HEK293 (cell line): ENCODE measurements at regions not wholly inside any gene's neighbourhood (a gene's known extent, or its start where the extent isn't known, plus 50 kb on each side); places are given as distances from the start of the nearest gene placed in this dataset.

Source experiments
- CTCF ChIA-PET: fragments of 350-600 bp; formaldehyde crosslinking; extraction: SDS; loops from one replicate; lab custom pipeline; 2021; ENCODE audit warnings: antibody characterized with exemption; lab: Yijun Ruan, JAX
- POLR2A ChIA-PET: fragments of 300-600 bp; formaldehyde crosslinking; extraction: SDS; loops from one replicate; lab custom pipeline; 2020; ENCODE audit warnings: antibody characterized with exemption, inconsistent platforms; lab: Yijun Ruan, JAX
- H3K27ac ChIP-seq: fragments of 200-500 bp; sonication (Bioruptor generic); 2 replicates; pipeline ENCODE4 v1.5.1; 2014; ENCODE audit warnings: low read depth, low read length, control low read depth, inconsistent platforms; ENCODE audit errors: extremely low read depth
- H3K36me3 ChIP-seq, 2 experiments: fragments of 200-500 bp in 1 of 2; sonication (Bioruptor generic) in 1 of 2; 1 replicate in 1 of 2; 2 replicates in 1 of 2; pipeline ENCODE4 v1.5.1; 2014 to 2017; ENCODE audit warnings: inconsistent platforms in 2 of 2, low read length in 2 of 2; ENCODE audit not compliant: control insufficient read depth in 2 of 2, insufficient read depth in 1 of 2
- H3K4me1 ChIP-seq: fragments of 200-500 bp; sonication (Bioruptor generic); 2 replicates; pipeline ENCODE4 v1.5.1; 2014; ENCODE audit warnings: mild to moderate bottlenecking, low read length, inconsistent platforms; ENCODE audit not compliant: control insufficient read depth, insufficient read depth
- H3K4me3 ChIP-seq: 2 replicates; pipeline ENCODE4 v1.5.1; 2011; ENCODE audit warnings: low read depth, mild to moderate bottlenecking, control low read depth, low read length, moderate library complexity
- H3K9me3 ChIP-seq: fragments of 200-500 bp; sonication (Bioruptor generic); 2 replicates; pipeline ENCODE4 v1.5.1; 2014; ENCODE audit warnings: low read depth, low read length, inconsistent platforms; ENCODE audit not compliant: control insufficient read depth, insufficient read depth
- BCL11B ChIP-seq: fragments of 450-650 bp; formaldehyde crosslinking; IDR thresholded peaks from 2 replicates; pipeline ENCODE4 v1.5.1; 2016; ENCODE audit warnings: low read depth, missing biosample characterization, missing genetic modification characterization
- GLI4 ChIP-seq: fragments of 450-650 bp; formaldehyde crosslinking; IDR thresholded peaks from 2 replicates; pipeline ENCODE4 v1.5.1; 2016; ENCODE audit warnings: missing biosample characterization, missing genetic modification characterization
- HOXA7 ChIP-seq: sonication (generic); formaldehyde crosslinking; IDR thresholded peaks from 2 replicates; pipeline ENCODE4 v1.8.1; 2022; ENCODE audit warnings: missing genetic modification reagents, borderline replicate concordance
- KLF7 ChIP-seq: fragments of 450-650 bp; formaldehyde crosslinking; IDR thresholded peaks from 2 replicates; pipeline ENCODE4 v1.5.1; 2016; ENCODE audit warnings: missing biosample characterization, missing genetic modification characterization, borderline replicate concordance
- KLF9 ChIP-seq: fragments of 450-650 bp; formaldehyde crosslinking; IDR thresholded peaks from 2 replicates; pipeline ENCODE4 v1.5.1; 2016; ENCODE audit warnings: missing biosample characterization, missing genetic modification characterization, low read depth
- ZBTB11 ChIP-seq: fragments of 450-650 bp; formaldehyde crosslinking; conservative IDR thresholded peaks from 2 replicates; pipeline ENCODE4 v1.5.1; 2016; ENCODE audit warnings: low read depth, missing biosample characterization, missing genetic modification characterization
- ZBTB26 ChIP-seq: fragments of 450-650 bp; formaldehyde crosslinking; optimal IDR thresholded peaks from 2 replicates; pipeline ENCODE3; 2016; ENCODE audit warnings: missing biosample characterization, mild to moderate bottlenecking, missing genetic modification characterization
- ZBTB8A ChIP-seq: fragments of 450-650 bp; formaldehyde crosslinking; IDR thresholded peaks from 2 replicates; pipeline ENCODE4 v1.5.1; 2016; ENCODE audit warnings: missing biosample characterization, missing genetic modification characterization
- ZNF10 ChIP-seq: fragments of 450-650 bp; formaldehyde crosslinking; IDR thresholded peaks from 2 replicates; pipeline ENCODE4 v1.5.1; 2017; ENCODE audit warnings: missing biosample characterization, missing genetic modification characterization
- ZNF146 ChIP-seq: fragments of 450-650 bp; formaldehyde crosslinking; IDR thresholded peaks from 2 replicates; pipeline ENCODE4 v1.5.1; 2016; ENCODE audit warnings: missing biosample characterization, missing genetic modification characterization
- ZNF184 ChIP-seq: fragments of 450-650 bp; IDR thresholded peaks from 2 replicates; pipeline ENCODE4 v1.5.1; 2018; ENCODE audit warnings: missing biosample characterization, mild to moderate bottlenecking, missing genetic modification characterization
- ZNF19 ChIP-seq: fragments of 450-650 bp; formaldehyde crosslinking; IDR thresholded peaks from 2 replicates; pipeline ENCODE4; 2016; ENCODE audit warnings: missing biosample characterization, missing genetic modification characterization, low read depth
- ZNF302 ChIP-seq: fragments of 450-650 bp; formaldehyde crosslinking; IDR thresholded peaks from 2 replicates; pipeline ENCODE4 v1.5.1; 2016; ENCODE audit warnings: missing biosample characterization, missing genetic modification characterization, low read depth
- ZNF335 ChIP-seq: fragments of 450-650 bp; formaldehyde crosslinking; conservative IDR thresholded peaks from 2 replicates; pipeline ENCODE4 v1.5.1; 2016; ENCODE audit warnings: missing biosample characterization, missing genetic modification characterization
- ZNF488 ChIP-seq: fragments of 450-650 bp; formaldehyde crosslinking; IDR thresholded peaks from 2 replicates; pipeline ENCODE4 v1.5.1; 2016; ENCODE audit warnings: missing biosample characterization, missing genetic modification characterization
- ZNF513 ChIP-seq: fragments of 450-650 bp; IDR thresholded peaks from 2 replicates; pipeline ENCODE4 v1.5.1; 2018; ENCODE audit warnings: missing biosample characterization, missing genetic modification characterization
- ZNF596 ChIP-seq: fragments of 450-650 bp; IDR thresholded peaks from 2 replicates; pipeline ENCODE4 v1.5.0; 2018; ENCODE audit warnings: missing biosample characterization, mild to moderate bottlenecking, missing genetic modification characterization, moderate library complexity
- ZNF600 ChIP-seq: fragments of 450-650 bp; formaldehyde crosslinking; IDR thresholded peaks from 2 replicates; pipeline ENCODE4 v1.5.1; 2016; ENCODE audit warnings: missing biosample characterization, missing genetic modification characterization
- ZNF623 ChIP-seq: fragments of 450-650 bp; formaldehyde crosslinking; IDR thresholded peaks from 2 replicates; pipeline ENCODE4 v1.5.1; 2016; ENCODE audit warnings: missing biosample characterization, missing genetic modification characterization
- ZNF654 ChIP-seq: fragments of 450-650 bp; formaldehyde crosslinking; IDR thresholded peaks from 2 replicates; pipeline ENCODE4 v1.5.1; 2016; ENCODE audit warnings: low read depth, missing biosample characterization, missing genetic modification characterization
- ZNF692 ChIP-seq: fragments of 450-650 bp; formaldehyde crosslinking; IDR thresholded peaks from 2 replicates; pipeline ENCODE4 v1.5.1; 2016; ENCODE audit warnings: missing biosample characterization, missing genetic modification characterization
- ZNF768 ChIP-seq: fragments of 450-650 bp; formaldehyde crosslinking; IDR thresholded peaks from 2 replicates; pipeline ENCODE4 v1.5.1; 2018; ENCODE audit warnings: missing biosample characterization, mild to moderate bottlenecking, missing genetic modification characterization
- ZNF776 ChIP-seq: fragments of 450-650 bp; formaldehyde crosslinking; IDR thresholded peaks from 2 replicates; pipeline ENCODE4 v1.5.0; 2017; ENCODE audit warnings: missing biosample characterization, missing genetic modification characterization, borderline replicate concordance
- ZNF785 ChIP-seq: fragments of 450-650 bp; formaldehyde crosslinking; IDR thresholded peaks from 2 replicates; pipeline ENCODE4 v1.5.1; 2016; ENCODE audit warnings: missing biosample characterization, missing genetic modification characterization
- ZSCAN4 ChIP-seq: fragments of 450-650 bp; formaldehyde crosslinking; IDR thresholded peaks from 2 replicates; pipeline ENCODE4 v1.5.1; 2017; ENCODE audit warnings: missing biosample characterization, missing genetic modification characterization

- TF ChIP-seq ZNF335 (tag by site-specific recombination): no peak
- TF ChIP-seq ZNF302 (tag by site-specific recombination): no peak
Measured at GRCh38 chr1:79955966-79956365, 949.4 kb upstream of the ADGRL4 start (continued).

GRCh38 chr1:79950511-79950910 is 944.0 kb upstream of the ADGRL4 start:
- H3K4me1 ChIP-seq: no peaks in the 10 kb centered on the region
- H3K9me3 ChIP-seq: no peaks in the 10 kb centered on the region
- CTCF ChIA-PET: no interaction called here
- H3K27ac ChIP-seq: no peak overlapping the region
- POLR2A ChIA-PET: no interaction called here
- H3K36me3 ChIP-seq: no peaks in the 10 kb centered on the region
- no peak overlapping the region for H3K4me3 ChIP-seq
- TF ChIP-seq ZBTB11 (tag by site-specific recombination): no peak
- TF ChIP-seq ZSCAN4: no peak
- no peak for TF ChIP-seq ZNF184

- Histone ChIP-seq H3K4me1 (no peaks in the 10 kb centered on the region), H3K36me3 (no peaks in the 10 kb centered on the region), H3K27ac (no peak overlapping the region), H3K9me3 (no peaks in the 10 kb centered on the region), H3K4me3 (no peak overlapping the region)
- CTCF ChIA-PET: no interaction called here
- TF ChIP-seq KLF7 (tag by site-specific recombination) (no peak), ZBTB26 (tag by site-specific recombination) (no peak), BCL11B (tag by site-specific recombination) (no peak), HOXA7 (CRISPR knock-in tag) (no peak), ZNF513 (no peak), ZNF623 (tag by site-specific recombination) (no peak), ZNF776 (tag by site-specific recombination) (no peak), ZNF19 (tag by site-specific recombination) (no peak), ZBTB8A (tag by site-specific recombination) (no peak), ZNF488 (no peak), ZNF600 (tag by site-specific recombination) (no peak), ZNF654 (tag by site-specific recombination) (no peak), ZNF10 (tag by site-specific recombination) (no peak), GLI4 (tag by site-specific recombination) (no peak), KLF9 (no peak), ZNF692 (tag by site-specific recombination) (no peak), ZNF785 (no peak), ZNF596 (tag by site-specific recombination) (no peak), ZNF146 (tag by site-specific recombination) (no peak), ZNF768 (tag by site-specific recombination) (no peak)
- POLR2A ChIA-PET: no interaction called here
Measured at GRCh38 chr1:79945391-79945790, 938.9 kb upstream of the ADGRL4 start.
